ENCODE measurements at regions not wholly inside any gene's neighbourhood (a gene's known extent, or its start where the extent isn't known, plus 50 kb on each side); places are given as distances from the start of the nearest gene placed in this dataset.
A peak's percentile ranks its signal among the peaks of the same experiment; 100 is the strongest.
"Not testable (repeated sequence)": the region's sequence is repeated elsewhere in the genome, so short reads cannot be mapped to it uniquely, and the experiment has no call there.

- CTCF ChIA-PET, result no interaction called here
- H3K36me3 ChIP-seq (ENCODE audit: insufficient read depth, low read length, poor library complexity, severe bottlenecking), result no peaks in the 10 kb centered on the region
- H3K27me3 ChIP-seq (replicated peaks; ENCODE audit: insufficient read depth, low read depth, low read length, poor library complexity), result no peaks in the 10 kb centered on the region
- no peak overlapping the region for H3K4me3 ChIP-seq (ENCODE audit: low read depth, low read length, poor library complexity, severe bottlenecking)
- H3K27ac ChIP-seq (ENCODE audit: low read depth, low read length, poor library complexity, severe bottlenecking), result no peak overlapping the region
- no TSS peak for BruUV-seq (replicated peaks)
- no peaks in the 10 kb centered on the region for H3K4me1 ChIP-seq (ENCODE audit: insufficient read depth, low read length, poor library complexity, severe bottlenecking)
- TF ChIP-seq CTCF (conservative IDR thresholded peaks at IDR 0.05; ENCODE audit: low read depth, low read length), result no peak
- TF ChIP-seq EZH2 (IDR thresholded peaks at IDR 0.05; ENCODE audit: borderline replicate concordance, low read depth, low read length, poor library complexity, severe bottlenecking), result no peak
- POLR2A ChIA-PET (ENCODE audit: low non-redundant PET), result no interaction called here
- intact Hi-C loops (cut with micrococcal nuclease; ENCODE audit: unreplicated experiment), result no loop called here
- peaks cover 3% of the 10 kb centered on the region for H3K9me3 ChIP-seq (ENCODE audit: low read depth, low read length, poor library complexity, severe bottlenecking)
- no peak for DNase-seq (ENCODE audit: low spot score)
Measured at GRCh38 chr4:154030152-154030551, 241.3 kb upstream of the SFRP2 start.

GRCh38 chr4:154029171-154029570, 240.3 kb upstream of the SFRP2 start:
- no TSS peak for BruUV-seq (replicated peaks)
- Histone ChIP-seq H3K27ac (ENCODE audit: low read depth, low read length, poor library complexity, severe bottlenecking) (no peak overlapping the region), H3K4me1 (ENCODE audit: insufficient read depth, low read length, poor library complexity, severe bottlenecking) (no peaks in the 10 kb centered on the region), H3K9me3 (ENCODE audit: low read depth, low read length, poor library complexity, severe bottlenecking) (peaks cover 3% of the 10 kb centered on the region), H3K27me3 (replicated peaks; ENCODE audit: insufficient read depth, low read depth, low read length, poor library complexity) (no peaks in the 10 kb centered on the region), H3K36me3 (ENCODE audit: insufficient read depth, low read length, poor library complexity, severe bottlenecking) (no peaks in the 10 kb centered on the region), H3K4me3 (ENCODE audit: low read depth, low read length, poor library complexity, severe bottlenecking) (no peak overlapping the region)
- no peak for DNase-seq (ENCODE audit: low spot score)
- intact Hi-C loops (cut with micrococcal nuclease; ENCODE audit: unreplicated experiment), result no loop called here
- POLR2A ChIA-PET (ENCODE audit: low non-redundant PET), result no interaction called here
- CTCF ChIA-PET, result no interaction called here
- no peak for TF ChIP-seq EZH2 (IDR thresholded peaks at IDR 0.05; ENCODE audit: borderline replicate concordance, low read depth, low read length, poor library complexity, severe bottlenecking)

- CTCF ChIA-PET, result no interaction called here
- DNase-seq (ENCODE audit: low spot score), result no peak
- Histone ChIP-seq H3K4me3 (ENCODE audit: low read depth, low read length, poor library complexity, severe bottlenecking) (no peak overlapping the region), H3K27ac (ENCODE audit: low read depth, low read length, poor library complexity, severe bottlenecking) (no peak overlapping the region), H3K27me3 (replicated peaks; ENCODE audit: insufficient read depth, low read depth, low read length, poor library complexity) (no peaks in the 10 kb centered on the region), H3K9me3 (ENCODE audit: low read depth, low read length, poor library complexity, severe bottlenecking) (no peaks in the 10 kb centered on the region), H3K4me1 (ENCODE audit: insufficient read depth, low read length, poor library complexity, severe bottlenecking) (no peaks in the 10 kb centered on the region), H3K36me3 (ENCODE audit: insufficient read depth, low read length, poor library complexity, severe bottlenecking) (no peaks in the 10 kb centered on the region)
- TF ChIP-seq EZH2 (IDR thresholded peaks at IDR 0.05; ENCODE audit: borderline replicate concordance, low read depth, low read length, poor library complexity, severe bottlenecking) (no peak), CTCF (conservative IDR thresholded peaks at IDR 0.05; ENCODE audit: low read depth, low read length) (no peak)
- no TSS peak for BruUV-seq (replicated peaks)
- intact Hi-C loops (cut with micrococcal nuclease; ENCODE audit: unreplicated experiment), result no loop called here
- POLR2A ChIA-PET (ENCODE audit: low non-redundant PET), result no interaction called here
Measured at GRCh38 chr4:154025110-154025509, 236.2 kb upstream of the SFRP2 start.

GRCh38 chr4:154024097-154024694, 235.3 kb upstream of the SFRP2 start:
- POLR2A ChIA-PET (ENCODE audit: low non-redundant PET), result no interaction called here
- no peaks in the 10 kb centered on the region for H3K4me1 ChIP-seq (ENCODE audit: insufficient read depth, low read length, poor library complexity, severe bottlenecking)
- intact Hi-C loops (cut with micrococcal nuclease; ENCODE audit: unreplicated experiment), result loop anchor here (5.0 kb wide), 1 partner anchor 252 kb away; no protein-coding TSS in a partner anchor
- H3K9me3 ChIP-seq (ENCODE audit: low read depth, low read length, poor library complexity, severe bottlenecking), result no peaks in the 10 kb centered on the region
- H3K27ac ChIP-seq (ENCODE audit: low read depth, low read length, poor library complexity, severe bottlenecking), result no peak overlapping the region
- H3K27me3 ChIP-seq (replicated peaks; ENCODE audit: insufficient read depth, low read depth, low read length, poor library complexity), result no peaks in the 10 kb centered on the region
- no TSS peak for BruUV-seq (replicated peaks)
- DNase-seq (ENCODE audit: low spot score), result peak; percentile 10
- TF ChIP-seq CTCF (conservative IDR thresholded peaks at IDR 0.05; ENCODE audit: low read depth, low read length) (peak; percentile 34; the same call in 1 of the 2 replicates), EZH2 (IDR thresholded peaks at IDR 0.05; ENCODE audit: borderline replicate concordance, low read depth, low read length, poor library complexity, severe bottlenecking) (no peak)
- no peak overlapping the region for H3K4me3 ChIP-seq (ENCODE audit: low read depth, low read length, poor library complexity, severe bottlenecking)
- CTCF ChIA-PET, result interaction anchor here (0.6 kb wide), 1 partner anchor 238 kb away, joined by 3 read pairs; no protein-coding TSS in a partner anchor
- no peaks in the 10 kb centered on the region for H3K36me3 ChIP-seq (ENCODE audit: insufficient read depth, low read length, poor library complexity, severe bottlenecking)

GRCh38 chr4:154023671-154024070, 234.8 kb upstream of the SFRP2 start:
- H3K27me3 ChIP-seq (replicated peaks; ENCODE audit: insufficient read depth, low read depth, low read length, poor library complexity); BruUV-seq (replicated peaks); H3K36me3 ChIP-seq (ENCODE audit: insufficient read depth, low read length, poor library complexity, severe bottlenecking); H3K27ac ChIP-seq (ENCODE audit: low read depth, low read length, poor library complexity, severe bottlenecking); H3K4me1 ChIP-seq (ENCODE audit: insufficient read depth, low read length, poor library complexity, severe bottlenecking); H3K4me3 ChIP-seq (ENCODE audit: low read depth, low read length, poor library complexity, severe bottlenecking); DNase-seq (ENCODE audit: low spot score); H3K9me3 ChIP-seq (ENCODE audit: low read depth, low read length, poor library complexity, severe bottlenecking); POLR2A ChIA-PET (ENCODE audit: low non-redundant PET): not testable (repeated sequence)
- intact Hi-C loops (cut with micrococcal nuclease; ENCODE audit: unreplicated experiment), result loop anchor here (5.0 kb wide), 1 partner anchor 251 kb away; no protein-coding TSS in a partner anchor
- CTCF ChIA-PET, result interaction anchor here (0.6 kb wide), 1 partner anchor 237 kb away, joined by 3 read pairs; no protein-coding TSS in a partner anchor
